ENCODE measurements at regions not wholly inside any gene's neighbourhood (a gene's known extent, or its start where the extent isn't known, plus 50 kb on each side); places are given as distances from the start of the nearest gene placed in this dataset.

DNA sequence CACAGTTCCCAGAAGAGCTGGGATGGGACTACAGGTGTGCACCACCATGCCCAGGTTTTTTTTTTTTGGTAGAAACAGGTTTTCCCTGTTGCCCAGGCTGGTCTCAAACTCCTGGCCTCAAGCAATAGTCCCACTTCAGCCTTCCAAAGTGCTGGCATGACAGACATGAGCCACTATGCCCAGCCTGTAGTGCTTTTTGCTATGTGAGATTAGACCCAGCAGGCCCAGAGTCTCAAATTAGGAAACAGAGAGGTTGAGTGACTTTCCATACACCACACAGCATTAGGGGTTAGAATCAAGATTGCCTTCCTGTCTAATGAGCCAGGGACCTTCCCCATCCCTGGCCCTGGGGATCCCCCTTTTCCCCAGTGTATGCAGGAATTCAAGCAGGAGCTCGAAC, 90.8 kb upstream of the KCTD7 start:
- no peaks in the 10 kb centered on the region for H3K9me3 ChIP-seq (replicated peaks; ENCODE audit: control insufficient read depth, insufficient read depth, low read length)
- TF ChIP-seq, protein P1, sequence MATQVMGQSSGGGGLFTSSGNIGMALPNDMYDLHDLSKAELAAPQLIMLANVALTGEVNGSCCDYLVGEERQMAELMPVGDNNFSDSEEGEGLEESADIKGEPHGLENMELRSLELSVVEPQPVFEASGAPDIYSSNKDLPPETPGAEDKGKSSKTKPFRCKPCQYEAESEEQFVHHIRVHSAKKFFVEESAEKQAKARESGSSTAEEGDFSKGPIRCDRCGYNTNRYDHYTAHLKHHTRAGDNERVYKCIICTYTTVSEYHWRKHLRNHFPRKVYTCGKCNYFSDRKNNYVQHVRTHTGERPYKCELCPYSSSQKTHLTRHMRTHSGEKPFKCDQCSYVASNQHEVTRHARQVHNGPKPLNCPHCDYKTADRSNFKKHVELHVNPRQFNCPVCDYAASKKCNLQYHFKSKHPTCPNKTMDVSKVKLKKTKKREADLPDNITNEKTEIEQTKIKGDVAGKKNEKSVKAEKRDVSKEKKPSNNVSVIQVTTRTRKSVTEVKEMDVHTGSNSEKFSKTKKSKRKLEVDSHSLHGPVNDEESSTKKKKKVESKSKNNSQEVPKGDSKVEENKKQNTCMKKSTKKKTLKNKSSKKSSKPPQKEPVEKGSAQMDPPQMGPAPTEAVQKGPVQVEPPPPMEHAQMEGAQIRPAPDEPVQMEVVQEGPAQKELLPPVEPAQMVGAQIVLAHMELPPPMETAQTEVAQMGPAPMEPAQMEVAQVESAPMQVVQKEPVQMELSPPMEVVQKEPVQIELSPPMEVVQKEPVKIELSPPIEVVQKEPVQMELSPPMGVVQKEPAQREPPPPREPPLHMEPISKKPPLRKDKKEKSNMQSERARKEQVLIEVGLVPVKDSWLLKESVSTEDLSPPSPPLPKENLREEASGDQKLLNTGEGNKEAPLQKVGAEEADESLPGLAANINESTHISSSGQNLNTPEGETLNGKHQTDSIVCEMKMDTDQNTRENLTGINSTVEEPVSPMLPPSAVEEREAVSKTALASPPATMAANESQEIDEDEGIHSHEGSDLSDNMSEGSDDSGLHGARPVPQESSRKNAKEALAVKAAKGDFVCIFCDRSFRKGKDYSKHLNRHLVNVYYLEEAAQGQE (IDR thresholded peaks at IDR 0.05; ENCODE audit: low read depth, low read length): no peak
- TF ChIP-seq, protein P2, sequence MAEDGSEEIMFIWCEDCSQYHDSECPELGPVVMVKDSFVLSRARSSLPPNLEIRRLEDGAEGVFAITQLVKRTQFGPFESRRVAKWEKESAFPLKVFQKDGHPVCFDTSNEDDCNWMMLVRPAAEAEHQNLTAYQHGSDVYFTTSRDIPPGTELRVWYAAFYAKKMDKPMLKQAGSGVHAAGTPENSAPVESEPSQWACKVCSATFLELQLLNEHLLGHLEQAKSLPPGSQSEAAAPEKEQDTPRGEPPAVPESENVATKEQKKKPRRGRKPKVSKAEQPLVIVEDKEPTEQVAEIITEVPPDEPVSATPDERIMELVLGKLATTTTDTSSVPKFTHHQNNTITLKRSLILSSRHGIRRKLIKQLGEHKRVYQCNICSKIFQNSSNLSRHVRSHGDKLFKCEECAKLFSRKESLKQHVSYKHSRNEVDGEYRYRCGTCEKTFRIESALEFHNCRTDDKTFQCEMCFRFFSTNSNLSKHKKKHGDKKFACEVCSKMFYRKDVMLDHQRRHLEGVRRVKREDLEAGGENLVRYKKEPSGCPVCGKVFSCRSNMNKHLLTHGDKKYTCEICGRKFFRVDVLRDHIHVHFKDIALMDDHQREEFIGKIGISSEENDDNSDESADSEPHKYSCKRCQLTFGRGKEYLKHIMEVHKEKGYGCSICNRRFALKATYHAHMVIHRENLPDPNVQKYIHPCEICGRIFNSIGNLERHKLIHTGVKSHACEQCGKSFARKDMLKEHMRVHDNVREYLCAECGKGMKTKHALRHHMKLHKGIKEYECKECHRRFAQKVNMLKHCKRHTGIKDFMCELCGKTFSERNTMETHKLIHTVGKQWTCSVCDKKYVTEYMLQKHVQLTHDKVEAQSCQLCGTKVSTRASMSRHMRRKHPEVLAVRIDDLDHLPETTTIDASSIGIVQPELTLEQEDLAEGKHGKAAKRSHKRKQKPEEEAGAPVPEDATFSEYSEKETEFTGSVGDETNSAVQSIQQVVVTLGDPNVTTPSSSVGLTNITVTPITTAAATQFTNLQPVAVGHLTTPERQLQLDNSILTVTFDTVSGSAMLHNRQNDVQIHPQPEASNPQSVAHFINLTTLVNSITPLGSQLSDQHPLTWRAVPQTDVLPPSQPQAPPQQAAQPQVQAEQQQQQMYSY (CRISPR knock-in tag; IDR thresholded peaks at IDR 0.05): no peak
- TF ChIP-seq IKZF1 (conservative IDR thresholded peaks at IDR 0.05) (no peak), TCF3 (IDR thresholded peaks at IDR 0.05; ENCODE audit: borderline replicate concordance, insufficient read depth, low read depth, low read length) (no peak), ZNF217 (IDR thresholded peaks at IDR 0.05) (no peak), MYB (IDR thresholded peaks at IDR 0.05; ENCODE audit: borderline replicate concordance, low read depth, low read length) (no peak), NRF1 (conservative IDR thresholded peaks at IDR 0.05; ENCODE audit: low read depth, low read length) (no peak), ESRRA (IDR thresholded peaks at IDR 0.05; ENCODE audit: low read length) (no peak), NFYB (IDR thresholded peaks at IDR 0.05; ENCODE audit: insufficient read depth, low read depth, low read length) (no peak), SMAD1 (IDR thresholded peaks at IDR 0.05; ENCODE audit: low read depth, partially characterized antibody) (no peak), IKZF2 (IDR thresholded peaks at IDR 0.05) (no peak), KDM1A (IDR thresholded peaks at IDR 0.05; ENCODE audit: borderline replicate concordance) (no peak)
- TF ChIP-seq, protein P3, sequence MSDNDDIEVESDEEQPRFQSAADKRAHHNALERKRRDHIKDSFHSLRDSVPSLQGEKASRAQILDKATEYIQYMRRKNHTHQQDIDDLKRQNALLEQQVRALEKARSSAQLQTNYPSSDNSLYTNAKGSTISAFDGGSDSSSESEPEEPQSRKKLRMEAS (IDR thresholded peaks at IDR 0.05; ENCODE audit: low read depth, low read length): no peak
- TF ChIP-seq, protein P4, sequence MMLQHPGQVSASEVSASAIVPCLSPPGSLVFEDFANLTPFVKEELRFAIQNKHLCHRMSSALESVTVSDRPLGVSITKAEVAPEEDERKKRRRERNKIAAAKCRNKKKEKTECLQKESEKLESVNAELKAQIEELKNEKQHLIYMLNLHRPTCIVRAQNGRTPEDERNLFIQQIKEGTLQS (IDR thresholded peaks at IDR 0.05; ENCODE audit: borderline replicate concordance, extremely low read depth, low read depth, low read length): no peak
- TF ChIP-seq, protein P5, sequence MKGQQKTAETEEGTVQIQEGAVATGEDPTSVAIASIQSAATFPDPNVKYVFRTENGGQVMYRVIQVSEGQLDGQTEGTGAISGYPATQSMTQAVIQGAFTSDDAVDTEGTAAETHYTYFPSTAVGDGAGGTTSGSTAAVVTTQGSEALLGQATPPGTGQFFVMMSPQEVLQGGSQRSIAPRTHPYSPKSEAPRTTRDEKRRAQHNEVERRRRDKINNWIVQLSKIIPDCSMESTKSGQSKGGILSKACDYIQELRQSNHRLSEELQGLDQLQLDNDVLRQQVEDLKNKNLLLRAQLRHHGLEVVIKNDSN (IDR thresholded peaks at IDR 0.05; ENCODE audit: borderline replicate concordance, extremely low read length, insufficient read depth, low read depth, low read length): no peak
- no peak for ATAC-seq
- ChIA-PET SMC1A (ENCODE audit: uncharacterized antibody, unreplicated experiment) (interaction anchor here (0.6 to 1.1 kb wide), 3 partner anchors 16 to 136 kb away, joined by 3 read pairs; no protein-coding TSS in a partner anchor), RAD21 (ENCODE audit: unreplicated experiment) (no interaction called here), POLR2A (no interaction called here), CTCF (interaction anchor here (1.1 kb wide), 1 partner anchor 51 kb away, joined by 3 read pairs; no protein-coding TSS in a partner anchor)
- no TSS peak for BruUV-seq (replicated peaks)
- no peak overlapping the region for H3K4me2 ChIP-seq (ENCODE audit: control insufficient read depth, insufficient read depth)
- in situ Hi-C loops (cut with MboI): no loop called here
- no peak overlapping the region for H3K27ac ChIP-seq (ENCODE audit: control insufficient read depth, insufficient read depth)
- no peak overlapping the region for H3K4me3 ChIP-seq
- H3K9ac ChIP-seq (ENCODE audit: control insufficient read depth, insufficient read depth, low read length): no peak overlapping the region
- no peak for FAIRE-seq
- H3K36me3 ChIP-seq (ENCODE audit: control insufficient read depth in 2 of 2, insufficient read depth in 2 of 2, low read length in 1 of 2): peaks cover 0 to 6% of the 10 kb centered on the region in 2 experiments; a peak in 1 of 4 replicates
- no peaks in the 10 kb centered on the region for H3K27me3 ChIP-seq (replicated peaks in 1 of 2; ENCODE audit: control insufficient read depth in 2 of 2, insufficient read depth in 2 of 2, low read length in 1 of 2)
- H3K4me1 ChIP-seq (ENCODE audit: control insufficient read depth, insufficient read depth, low read length): no peaks in the 10 kb centered on the region
- no peak overlapping the region for H2AFZ ChIP-seq (ENCODE audit: control insufficient read depth, low read depth, low read length)
- no peaks in the 10 kb centered on the region for H3K79me2 ChIP-seq (ENCODE audit: control insufficient read depth, insufficient read depth, low read length)
- DNase-seq (ENCODE audit: low read depth, low spot score): no peak
- intact Hi-C loops (cut with micrococcal nuclease; ENCODE audit: unreplicated experiment): no loop called here
- WGBS (ENCODE audit: insufficient coverage, insufficient replicate concordance, low lambda C conversion rate, missing lambda C conversion rate): 92% methylated on average over 1 of the region's 1 CpG
- H4K20me1 ChIP-seq (ENCODE audit: control insufficient read depth, insufficient read depth): no peaks in the 10 kb centered on the region

Measured in GM12878 (cell line).